Smooth muscle cell (in vitro differentiated cells): ENCODE measurements at regions not wholly inside any gene's neighbourhood (a gene's known extent, or its start where the extent isn't known, plus 50 kb on each side); places are given as distances from the start of the nearest gene placed in this dataset.

Experiments
- DNase-seq: peaks from one replicate; lab custom pipeline; 2025; ENCODE audit not compliant: unreplicated experiment; lab: John Stamatoyannopoulos, UW
- H2AFZ ChIP-seq: fragments of 200-600 bp; sonication (generic); 2 replicates; pipeline ENCODE4 v1.6.0; 2016; ENCODE audit warnings: antibody characterized with exemption, low read depth, mild to moderate bottlenecking
- H3F3A ChIP-seq: fragments of 200-600 bp; sonication (generic); 2 replicates; pipeline ENCODE4 v1.6.0; 2017; ENCODE audit warnings: antibody characterized with exemption, low read depth
- H3K27ac ChIP-seq: fragments of 200-600 bp; sonication (generic); 2 replicates; pipeline ENCODE4 v1.5.1; 2016; ENCODE audit warnings: low read depth, mild to moderate bottlenecking
- H3K27me3 ChIP-seq: fragments of 200-600 bp; sonication (generic); 2 replicates; pipeline ENCODE4 v1.6.1; 2016; ENCODE audit warnings: low read depth, mild to moderate bottlenecking
- H3K36me3 ChIP-seq: fragments of 200-600 bp; sonication (generic); 2 replicates; pipeline ENCODE4 v1.5.1; 2016; ENCODE audit warnings: low read depth
- H3K4me1 ChIP-seq: fragments of 200-600 bp; sonication (generic); 2 replicates; pipeline ENCODE4 v1.5.1; 2016; ENCODE audit warnings: low read depth
- H3K4me2 ChIP-seq: fragments of 200-600 bp; sonication (generic); 2 replicates; pipeline ENCODE4 v1.6.0; 2016; ENCODE audit warnings: mild to moderate bottlenecking
- H3K4me3 ChIP-seq: fragments of 200-600 bp; sonication (generic); 2 replicates; pipeline ENCODE4 v1.5.1; 2016; ENCODE audit warnings: mild to moderate bottlenecking
- H3K79me2 ChIP-seq: fragments of 200-600 bp; sonication (generic); 2 replicates; pipeline ENCODE4 v1.6.0; 2016; ENCODE audit warnings: low read depth, mild to moderate bottlenecking
- H3K9ac ChIP-seq: fragments of 200-600 bp; sonication (generic); 2 replicates; pipeline ENCODE4 v1.6.0; 2016; ENCODE audit warnings: low read depth
- H3K9me3 ChIP-seq: fragments of 200-600 bp; sonication (generic); replicated peaks from 2 replicates; pipeline ENCODE4 v1.5.1; 2016; ENCODE audit warnings: low read depth
- H4K20me1 ChIP-seq: fragments of 200-600 bp; sonication (generic); 2 replicates; pipeline ENCODE4 v1.6.0; 2016; ENCODE audit warnings: low read depth
- CTCF ChIP-seq: fragments of 200-600 bp; sonication (generic); IDR thresholded peaks from 2 replicates; pipeline ENCODE4 v1.5.1; 2017; ENCODE audit warnings: borderline replicate concordance, mild to moderate bottlenecking, antibody characterized with exemption; ENCODE audit not compliant: insufficient read depth, poor library complexity, severe bottlenecking
- WGBS: methylation state at CpG from one replicate; pipeline ENCODE4 v1.1.7; 2016; ENCODE audit warnings: low lambda C conversion rate; 5-methylcytosine and 5-hydroxymethylcytosine counted together

DNA sequence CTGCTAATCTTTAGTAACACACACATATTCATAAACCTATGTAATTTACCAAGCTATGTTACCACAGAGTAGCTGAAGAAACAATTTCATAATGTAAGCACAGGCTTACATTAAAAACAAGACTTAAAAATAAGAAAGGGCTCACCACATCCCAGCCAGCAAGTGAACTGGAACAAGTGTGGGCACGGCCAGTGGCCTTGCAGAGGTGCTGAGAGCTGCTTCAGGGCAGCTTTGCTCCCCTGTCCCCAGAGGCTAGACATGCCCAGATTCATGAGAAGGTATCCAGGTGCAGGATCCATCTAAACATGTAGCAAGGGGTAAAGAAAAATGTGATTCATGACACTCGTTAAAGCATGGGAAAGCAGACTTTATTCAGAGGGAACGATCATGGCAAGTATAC, 62.0 kb upstream of the CKS2 start:
- H3K27ac ChIP-seq: no peak overlapping the region
- no peaks in the 10 kb centered on the region for H3F3A ChIP-seq
- no peak overlapping the region for H3K4me3 ChIP-seq
- no peak overlapping the region for H3K9ac ChIP-seq
- H3K9me3 ChIP-seq: no peaks in the 10 kb centered on the region
- peaks cover 11% of the 10 kb centered on the region for H3K4me1 ChIP-seq
- no peak for TF ChIP-seq CTCF
- WGBS: 81% methylated on average over 3 of the region's 3 CpGs
- no peak overlapping the region for H3K4me2 ChIP-seq
- H4K20me1 ChIP-seq: no peaks in the 10 kb centered on the region
- no peak for DNase-seq
- H3K79me2 ChIP-seq: no peaks in the 10 kb centered on the region
- no peaks in the 10 kb centered on the region for H3K27me3 ChIP-seq
- H2AFZ ChIP-seq: no peak overlapping the region
- no peaks in the 10 kb centered on the region for H3K36me3 ChIP-seq

GRCh38 chr9:89252651-89253267, 58.2 kb upstream of the CKS2 start:
- Histone ChIP-seq H3K9me3 (no peaks in the 10 kb centered on the region), H3K36me3 (no peaks in the 10 kb centered on the region), H3K79me2 (no peaks in the 10 kb centered on the region), H2AFZ (no peak overlapping the region), H3F3A (no peaks in the 10 kb centered on the region), H3K4me1 (peaks cover 1% of the 10 kb centered on the region), H3K4me3 (no peak overlapping the region), H3K9ac (no peak overlapping the region), H3K27ac (no peak overlapping the region), H4K20me1 (no peaks in the 10 kb centered on the region), H3K4me2 (no peak overlapping the region), H3K27me3 (no peaks in the 10 kb centered on the region)
- WGBS: 81% methylated on average over 8 of the region's 8 CpGs
- no peak for TF ChIP-seq CTCF
- DNase-seq: no peak

DNA sequence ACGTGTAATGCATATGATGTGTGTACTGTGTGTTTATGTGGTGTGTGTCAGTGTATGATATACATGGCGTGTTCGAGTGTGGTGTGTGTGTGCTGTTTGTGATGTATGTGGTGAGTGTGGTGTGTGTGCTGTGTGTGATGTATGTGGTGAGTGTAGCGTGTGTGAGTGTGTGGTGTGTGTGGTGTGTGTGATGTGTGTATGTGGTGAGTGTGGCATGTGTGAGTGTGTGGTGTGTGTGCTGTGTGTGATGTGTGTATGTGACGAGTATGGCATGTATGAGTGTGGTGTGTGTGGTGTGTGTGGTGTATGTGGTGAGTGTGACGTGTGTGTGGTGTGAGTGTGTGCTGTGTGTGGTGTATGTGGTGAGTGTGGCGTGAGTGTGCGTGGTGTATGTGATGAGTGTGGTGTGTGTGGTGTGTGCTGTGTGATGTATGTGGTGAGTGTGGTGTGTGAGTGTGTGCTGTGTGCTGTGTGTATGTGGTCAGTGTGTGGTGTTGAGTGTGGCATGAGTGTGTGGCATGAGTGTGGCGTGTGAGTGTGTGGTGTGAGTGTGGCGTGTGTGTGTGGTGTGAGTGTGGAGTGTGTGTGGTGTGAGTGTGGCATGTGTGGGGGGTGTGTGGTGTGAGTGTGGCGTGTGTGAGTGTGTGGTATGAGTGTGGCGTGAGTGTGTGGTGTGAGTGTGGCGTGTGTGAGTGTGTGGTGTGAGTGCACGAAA, 56.8 kb upstream of the CKS2 start:
- no peaks in the 10 kb centered on the region for H3K4me1 ChIP-seq
- H4K20me1 ChIP-seq: no peaks in the 10 kb centered on the region
- H3K36me3 ChIP-seq: no peaks in the 10 kb centered on the region
- H3K4me2 ChIP-seq: no peak overlapping the region
- no peak for DNase-seq
- H3F3A ChIP-seq: no peaks in the 10 kb centered on the region
- no peak overlapping the region for H3K27ac ChIP-seq
- H3K79me2 ChIP-seq: no peaks in the 10 kb centered on the region
- WGBS: 81% methylated on average over 8 of the region's 14 CpGs
- no peak overlapping the region for H2AFZ ChIP-seq
- no peaks in the 10 kb centered on the region for H3K9me3 ChIP-seq
- TF ChIP-seq CTCF: no peak
- no peak overlapping the region for H3K9ac ChIP-seq
- H3K27me3 ChIP-seq: no peaks in the 10 kb centered on the region
- H3K4me3 ChIP-seq: no peak overlapping the region

DNA sequence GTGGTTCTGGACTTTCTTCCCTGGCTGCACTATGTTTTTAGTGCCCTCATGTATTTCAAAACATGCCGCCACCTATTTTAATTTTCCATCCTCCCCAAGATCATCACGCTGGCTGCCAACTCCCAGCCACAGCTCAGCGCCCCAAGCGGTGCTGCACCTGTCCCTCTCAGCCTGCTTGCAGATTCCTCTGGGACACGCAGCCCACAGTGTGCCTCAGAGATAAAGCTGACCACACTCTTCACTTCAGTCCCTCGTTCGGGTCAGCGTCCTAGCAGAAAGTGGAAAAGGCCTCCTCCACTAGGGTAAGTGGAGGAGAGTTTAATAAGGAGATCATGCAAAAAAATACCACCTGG, 56.2 kb upstream of the CKS2 start:
- no peak for DNase-seq
- WGBS: 92% methylated on average over 8 of the region's 8 CpGs

More for the DNA sequence above, 56.2 kb upstream of the CKS2 start:
- H3K4me2 ChIP-seq: no peak overlapping the region
- no peaks in the 10 kb centered on the region for H4K20me1 ChIP-seq
- H3K79me2 ChIP-seq: no peaks in the 10 kb centered on the region
- no peaks in the 10 kb centered on the region for H3K36me3 ChIP-seq
- no peaks in the 10 kb centered on the region for H3K4me1 ChIP-seq
- H3K27me3 ChIP-seq: no peaks in the 10 kb centered on the region
- H3F3A ChIP-seq: no peaks in the 10 kb centered on the region
- no peaks in the 10 kb centered on the region for H3K9me3 ChIP-seq
- no peak overlapping the region for H3K27ac ChIP-seq
- H3K4me3 ChIP-seq: no peak overlapping the region
- H3K9ac ChIP-seq: no peak overlapping the region
- no peak for TF ChIP-seq CTCF
- no peak overlapping the region for H2AFZ ChIP-seq
